Spleen (tissue), 11 donors: ENCODE measurements at regions not wholly inside any gene's neighbourhood (a gene's known extent, or its start where the extent isn't known, plus 50 kb on each side); places are given as distances from the start of the nearest gene placed in this dataset.

Experiments
- DNase-seq: peaks from one replicate; pipeline ENCODE4 v3.0.0-alpha.2; 2020
- H3K27ac ChIP-seq, 8 donors: fragments of 200-600 bp; sonication (generic) in 7 of 8; 1 replicate in 4 of 8; 2 replicates in 4 of 8; pipeline versions ENCODE4 v1.5.0 to v1.8.0; 2016 to 2021; ENCODE audit warnings: inconsistent platforms in 4 of 8, mild to moderate bottlenecking in 4 of 8, moderate library complexity in 1 of 8
- H3K27me3 ChIP-seq, 7 donors: fragments of 200-600 bp; sonication (generic) in 6 of 7; replicated peaks in 1 of 7; 1 replicate in 4 of 7; 2 replicates in 3 of 7; pipeline versions ENCODE4 v1.5.0 to v1.8.0; 2016 to 2021; ENCODE audit warnings: inconsistent platforms in 3 of 7, mild to moderate bottlenecking in 1 of 7
- H3K36me3 ChIP-seq, 6 donors: fragments of 200-600 bp; sonication (generic) in 5 of 6; 1 replicate in 4 of 6; 2 replicates in 2 of 6; pipeline versions ENCODE4 v1.5.0 to v1.8.0; 2016 to 2021; ENCODE audit warnings: inconsistent platforms in 2 of 6
- H3K4me1 ChIP-seq, 6 donors: fragments of 200-600 bp; sonication (generic) in 5 of 6; 1 replicate in 3 of 6; 2 replicates in 3 of 6; pipeline versions ENCODE4 v1.5.0 to v1.8.0; 2016 to 2021; ENCODE audit warnings: inconsistent platforms in 3 of 6
- H3K4me3 ChIP-seq, 8 donors: fragments of 200-600 bp; sonication (generic) in 7 of 8; 1 replicate in 4 of 8; 2 replicates in 4 of 8; pipeline versions ENCODE4 v1.5.0 to v1.8.0; 2016 to 2021; ENCODE audit warnings: inconsistent platforms in 4 of 8, mild to moderate bottlenecking in 4 of 8, moderate library complexity in 2 of 8
- H3K9me3 ChIP-seq, 8 donors: fragments of 200-600 bp; sonication (generic) in 7 of 8; 1 replicate in 4 of 8; 2 replicates in 4 of 8; pipeline versions ENCODE4 v1.5.0 to v1.8.0; 2016 to 2021; ENCODE audit warnings: inconsistent platforms in 4 of 8
- CTCF ChIP-seq, 11 experiments: fragments of 200-600 bp in 7 of 11; fragments of 450-650 bp in 4 of 11; sonication (generic) in 4 of 11; IDR thresholded peaks in 8 of 11; conservative IDR thresholded peaks in 3 of 11; 1 replicate in 7 of 11; 2 replicates in 4 of 11; pipeline versions ENCODE4 v1.4.0 to v1.8.0; 2016 to 2021; ENCODE audit warnings: antibody characterized with exemption in 11 of 11, inconsistent platforms in 4 of 11, mild to moderate bottlenecking in 1 of 11
- POLR2A ChIP-seq, 3 donors: fragments of 450-650 bp; IDR thresholded peaks; one replicate each; pipeline ENCODE4 v1.5.1; 2017; ENCODE audit warnings: antibody characterized with exemption in 3 of 3, mild to moderate bottlenecking in 1 of 3
- POLR2AphosphoS5 ChIP-seq, 3 donors: sonication (generic); formaldehyde crosslinking; IDR thresholded peaks; one replicate each; pipeline ENCODE4 v1.5.1; 2017; ENCODE audit warnings: antibody characterized with exemption in 3 of 3
- WGBS, 5 donors: extraction: QIAGEN DNeasy Blood & Tissue Kit in 3 of 5; methylation state at CpG; one replicate each; pipeline versions ENCODE4 v1.1.5 to v1.1.7; 2013 to 2018; 5-methylcytosine and 5-hydroxymethylcytosine counted together
- intact Hi-C: fragments of 100-400 bp; cut with DNase I; formaldehyde crosslinking; loops from one replicate; pipeline ENCODE4 v1.15.0; 2023; ENCODE audit warnings: low total_unique reads
- donor health status: healthy with polysubstance abuse.
- donor health status: DM: no; HTN: no; CAD: no; lungs with moderate emphysema.
- donor health status: DM: no; HTN: no; CAD: no.
- donor health status: Bipolar disorder and iron deficiency.
- donor health status: healthy.
- donor health status: DM: no; HTN: no; CAD: no.
- donor health status: DM: yes; HTN: yes; CAD: no.

- Histone ChIP-seq H3K4me1 (no peaks in the 10 kb centered on the region), H3K27me3 (peaks cover 0 to 91% (median 21%) of the 10 kb centered on the region in 7 donors), H3K4me3 (no peak overlapping the region), H3K9me3 (no peaks in the 10 kb centered on the region), H3K36me3 (no peaks in the 10 kb centered on the region), H3K27ac (no peak overlapping the region)
- intact Hi-C loops: no loop called here
- no peak for DNase-seq
- 46 to 66% (median 61%) methylated on average over 3 to 4 of the region's 4 CpGs for WGBS, 5 donors
- TF ChIP-seq POLR2A (IDR thresholded peaks at IDR 0.05): no peak
- TF ChIP-seq POLR2AphosphoS5 (IDR thresholded peaks at IDR 0.05): no peak
- TF ChIP-seq CTCF (IDR thresholded peaks at IDR 0.05 in 8 of 11, conservative IDR thresholded peaks at IDR 0.05 in 3 of 11): no peak
Observed at GRCh38 chr9:36759141-36759540, 186.4 kb downstream of the MELK start.

GRCh38 chr9:36759976-36760375 is 187.3 kb downstream of the MELK start:
- no peak overlapping the region for H3K4me3 ChIP-seq
- no peak overlapping the region for H3K27ac ChIP-seq
- TF ChIP-seq POLR2AphosphoS5 (IDR thresholded peaks at IDR 0.05) (no peak), POLR2A (IDR thresholded peaks at IDR 0.05) (no peak), CTCF (IDR thresholded peaks at IDR 0.05 in 8 of 11, conservative IDR thresholded peaks at IDR 0.05 in 3 of 11) (no peak)
- WGBS, 5 donors: 80 to 85% (median 82%) methylated on average over 4 of the region's 4 CpGs
- intact Hi-C loops: no loop called here
- no peaks in the 10 kb centered on the region for H3K9me3 ChIP-seq
- no peaks in the 10 kb centered on the region for H3K36me3 ChIP-seq
- peaks cover 0 to 85% (median 18%) of the 10 kb centered on the region in 7 donors for H3K27me3 ChIP-seq
- peaks cover 0 to 2% (median 0%) of the 10 kb centered on the region in 6 donors for H3K4me1 ChIP-seq
- no peak for DNase-seq

GRCh38 chr9:36760667-36761420 is 188.1 kb downstream of the MELK start:
- TF ChIP-seq POLR2AphosphoS5 (IDR thresholded peaks at IDR 0.05): no peak
- TF ChIP-seq POLR2A (IDR thresholded peaks at IDR 0.05): no peak
- TF ChIP-seq CTCF (IDR thresholded peaks at IDR 0.05 in 8 of 11, conservative IDR thresholded peaks at IDR 0.05 in 3 of 11): no peak
- Histone ChIP-seq H3K27ac (no peak overlapping the region), H3K27me3 (peaks cover 0 to 76% (median 10%) of the 10 kb centered on the region in 7 donors), H3K4me1 (peaks cover 0 to 11% (median 7%) of the 10 kb centered on the region in 6 donors), H3K36me3 (no peaks in the 10 kb centered on the region), H3K9me3 (no peaks in the 10 kb centered on the region), H3K4me3 (no peak overlapping the region)
- intact Hi-C loops: no loop called here
- no peak for DNase-seq
- WGBS, 5 donors: 69 to 79% (median 74%) methylated on average over 14 of the region's 14 CpGs

GRCh38 chr9:36762958-36763357 is 190.3 kb downstream of the MELK start:
- Histone ChIP-seq H3K27ac (no peak overlapping the region), H3K4me1 (peaks cover 0 to 18% (median 10%) of the 10 kb centered on the region in 6 donors), H3K36me3 (no peaks in the 10 kb centered on the region), H3K4me3 (no peak overlapping the region), H3K27me3 (peaks cover 0 to 61% (median 10%) of the 10 kb centered on the region in 7 donors), H3K9me3 (no peaks in the 10 kb centered on the region)
- TF ChIP-seq CTCF (IDR thresholded peaks at IDR 0.05 in 8 of 11, conservative IDR thresholded peaks at IDR 0.05 in 3 of 11) (no peak), POLR2AphosphoS5 (IDR thresholded peaks at IDR 0.05) (no peak), POLR2A (IDR thresholded peaks at IDR 0.05) (no peak)
- DNase-seq: no peak
- WGBS, 5 donors: 51 to 77% (median 66%) methylated on average over 3 to 10 of the region's 10 CpGs
- intact Hi-C loops: no loop called here
